IMR-90 (cell line): ENCODE measurements at regions not wholly inside any gene's neighbourhood (a gene's known extent, or its start where the extent isn't known, plus 50 kb on each side); places are given as distances from the start of the nearest gene placed in this dataset.

Source experiments
- CEBPB ChIP-seq: IDR thresholded peaks from 2 replicates; pipeline ENCODE4 v1.6.1; 2012; ENCODE audit warnings: low read depth, low read length, improper control_type of control experiment
- MXI1 ChIP-seq: IDR thresholded peaks from 2 replicates; pipeline ENCODE4 v1.6.1; 2012; ENCODE audit warnings: low read depth, mild to moderate bottlenecking, low read length, moderate library complexity, borderline replicate concordance
- POLR2A ChIP-seq: IDR thresholded peaks from 2 replicates; pipeline ENCODE4 v1.6.1; 2012; ENCODE audit warnings: mild to moderate bottlenecking, low read depth, low read length
- RCOR1 ChIP-seq: IDR thresholded peaks from 2 replicates; pipeline ENCODE4 v1.6.1; 2012; ENCODE audit warnings: mild to moderate bottlenecking, low read length, improper control_type of control experiment; ENCODE audit not compliant: insufficient replicate concordance
- RFX5 ChIP-seq: IDR thresholded peaks from 2 replicates; pipeline ENCODE4 v1.8.0; 2012; ENCODE audit warnings: low read depth, mild to moderate bottlenecking, low read length, moderate library complexity
- TF ChIP-seq, protein P1 (sequence below): conservative IDR thresholded peaks from 2 replicates; pipeline ENCODE4 v1.5.1; 2012; ENCODE audit warnings: mild to moderate bottlenecking, low read depth, low read length, improper control_type of control experiment

DNA sequence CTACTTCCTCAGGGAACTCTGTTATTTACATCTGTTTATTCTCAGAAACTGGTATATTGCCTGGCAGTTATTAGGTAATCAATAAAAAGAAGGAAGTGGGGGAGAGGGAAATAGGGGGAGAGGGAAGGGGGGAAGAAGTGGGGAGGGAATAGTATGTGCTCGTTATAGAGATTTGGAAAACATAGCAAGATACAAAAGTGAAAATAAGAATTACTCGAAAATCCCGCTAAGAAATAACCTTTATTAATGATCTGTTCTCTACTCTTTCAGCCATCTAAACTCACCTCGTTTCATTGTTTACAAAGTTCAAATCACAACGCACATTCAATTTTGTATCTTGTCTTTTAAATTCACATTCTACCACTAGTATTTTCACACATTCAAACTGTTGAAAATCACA is 63.0 kb upstream of the CDCA7L start:
- TF ChIP-seq, protein P1, sequence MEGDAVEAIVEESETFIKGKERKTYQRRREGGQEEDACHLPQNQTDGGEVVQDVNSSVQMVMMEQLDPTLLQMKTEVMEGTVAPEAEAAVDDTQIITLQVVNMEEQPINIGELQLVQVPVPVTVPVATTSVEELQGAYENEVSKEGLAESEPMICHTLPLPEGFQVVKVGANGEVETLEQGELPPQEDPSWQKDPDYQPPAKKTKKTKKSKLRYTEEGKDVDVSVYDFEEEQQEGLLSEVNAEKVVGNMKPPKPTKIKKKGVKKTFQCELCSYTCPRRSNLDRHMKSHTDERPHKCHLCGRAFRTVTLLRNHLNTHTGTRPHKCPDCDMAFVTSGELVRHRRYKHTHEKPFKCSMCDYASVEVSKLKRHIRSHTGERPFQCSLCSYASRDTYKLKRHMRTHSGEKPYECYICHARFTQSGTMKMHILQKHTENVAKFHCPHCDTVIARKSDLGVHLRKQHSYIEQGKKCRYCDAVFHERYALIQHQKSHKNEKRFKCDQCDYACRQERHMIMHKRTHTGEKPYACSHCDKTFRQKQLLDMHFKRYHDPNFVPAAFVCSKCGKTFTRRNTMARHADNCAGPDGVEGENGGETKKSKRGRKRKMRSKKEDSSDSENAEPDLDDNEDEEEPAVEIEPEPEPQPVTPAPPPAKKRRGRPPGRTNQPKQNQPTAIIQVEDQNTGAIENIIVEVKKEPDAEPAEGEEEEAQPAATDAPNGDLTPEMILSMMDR, result no peak
- TF ChIP-seq POLR2A (no peak), CEBPB (no peak), RCOR1 (no peak), MXI1 (no peak), RFX5 (no peak)
